T47D (cell line): ENCODE measurements at regions not wholly inside any gene's neighbourhood (a gene's known extent, or its start where the extent isn't known, plus 50 kb on each side); places are given as distances from the start of the nearest gene placed in this dataset.

Source experiments
- DNase-seq, 2 experiments: peaks; one replicate each; pipeline versions ENCODE4 v3.0.0 to v3.0.0-alpha.2; 2011 to 2012; ENCODE audit warnings: low read depth in 1 of 2, low spot score in 1 of 2
- JUND ChIP-seq: IDR thresholded peaks from 2 replicates; pipeline ENCODE4 v1.6.1; 2012; ENCODE audit warnings: low read depth
- in situ Hi-C: cut with HindIII; loops from 2 replicates; pipeline ENCODE4 v1.10.0; 2016; ENCODE audit warnings: low sequenced_read_pairs, low pct_unique_long_range_greater_than_20kb

DNA sequence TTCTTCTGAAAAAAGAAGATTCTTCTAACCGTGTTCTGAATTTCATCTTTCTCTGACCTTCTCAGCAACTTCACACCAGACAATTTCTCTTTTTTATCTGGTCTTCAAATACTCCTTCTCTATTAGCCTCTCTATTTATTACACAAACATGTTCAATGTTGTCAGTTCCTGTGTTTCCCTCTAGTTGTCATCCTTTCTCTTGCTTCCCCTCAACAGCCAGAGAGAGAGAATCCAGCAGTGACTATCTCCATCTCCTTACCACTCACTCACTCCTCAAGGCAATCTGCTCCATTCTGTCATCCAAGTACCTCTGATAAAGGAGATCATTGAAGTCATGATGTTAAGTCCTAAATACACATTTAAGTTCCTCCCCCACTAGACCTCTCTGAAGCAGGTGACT is 491.9 kb upstream of the CHAC2 start:
- DNase-seq = no peak
- in situ Hi-C loops = no loop called here
- no peak for TF ChIP-seq JUND

GRCh38 chr2:53268626-53269025 is 499.0 kb upstream of the CHAC2 start:
- no peak for DNase-seq
- no peak for TF ChIP-seq JUND
- in situ Hi-C loops = no loop called here

DNA sequence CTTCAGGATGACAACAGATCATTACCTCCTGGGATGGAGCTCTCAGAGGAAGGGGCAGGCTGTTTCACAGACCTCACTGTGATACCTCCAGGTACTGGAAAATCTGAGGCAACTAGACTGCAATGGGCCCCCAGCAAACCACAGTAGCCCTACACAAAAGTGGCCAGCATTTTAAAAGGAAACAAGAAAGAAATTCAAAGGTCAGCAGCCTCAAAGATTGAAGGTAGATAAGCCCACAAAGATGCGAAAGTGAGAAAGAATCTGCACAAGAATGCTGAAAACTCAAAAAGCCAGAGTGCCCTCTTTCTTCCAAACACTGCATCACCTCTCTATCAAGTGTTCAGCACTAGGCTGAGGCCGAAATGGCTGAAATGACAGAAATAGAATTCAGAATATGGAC is 499.5 kb upstream of the CHAC2 start:
- DNase-seq = peak in 1 of 2 experiments; percentile 10
- in situ Hi-C loops = no loop called here
- no peak for TF ChIP-seq JUND

- in situ Hi-C loops = no loop called here
- DNase-seq = no peak
- no peak for TF ChIP-seq JUND
Observed at GRCh38 chr2:53265544-53266299, 501.9 kb upstream of the CHAC2 start.

GRCh38 chr2:53260568-53260967 is 507.0 kb upstream of the CHAC2 start:
- no peak for DNase-seq
- in situ Hi-C loops = no loop called here
- no peak for TF ChIP-seq JUND

DNA sequence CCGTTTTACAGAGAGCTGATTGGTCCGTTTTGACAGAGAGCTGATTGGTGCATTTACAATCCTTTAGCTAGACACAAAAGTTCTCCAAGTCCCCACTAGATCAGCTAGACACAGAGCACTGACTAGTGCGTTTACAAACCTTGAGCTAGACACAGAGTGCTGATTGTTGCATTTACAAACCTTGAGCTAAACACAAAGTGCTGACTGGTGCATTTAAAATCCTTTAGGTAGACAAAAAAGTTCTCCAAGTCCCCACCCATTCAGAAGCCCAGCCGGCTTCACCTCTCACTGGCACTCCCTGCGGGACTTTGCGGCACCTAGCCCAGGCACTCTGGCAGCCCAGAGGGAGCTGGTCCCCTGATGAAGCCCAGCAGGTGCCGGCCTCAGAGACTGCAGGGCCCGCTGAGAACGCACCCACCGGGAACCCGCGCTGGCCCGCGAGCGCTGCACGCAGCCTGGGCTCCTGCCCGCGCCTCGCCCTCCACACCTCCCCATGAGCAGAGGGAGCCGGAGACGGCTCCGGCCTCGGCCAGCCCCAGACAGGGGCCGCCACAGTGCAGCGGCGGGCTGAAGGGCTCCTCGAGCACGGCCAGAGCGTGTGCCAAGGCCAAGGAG is 508.1 kb upstream of the CHAC2 start:
- no peak for TF ChIP-seq JUND
- in situ Hi-C loops = no loop called here
- DNase-seq = no peak

DNA sequence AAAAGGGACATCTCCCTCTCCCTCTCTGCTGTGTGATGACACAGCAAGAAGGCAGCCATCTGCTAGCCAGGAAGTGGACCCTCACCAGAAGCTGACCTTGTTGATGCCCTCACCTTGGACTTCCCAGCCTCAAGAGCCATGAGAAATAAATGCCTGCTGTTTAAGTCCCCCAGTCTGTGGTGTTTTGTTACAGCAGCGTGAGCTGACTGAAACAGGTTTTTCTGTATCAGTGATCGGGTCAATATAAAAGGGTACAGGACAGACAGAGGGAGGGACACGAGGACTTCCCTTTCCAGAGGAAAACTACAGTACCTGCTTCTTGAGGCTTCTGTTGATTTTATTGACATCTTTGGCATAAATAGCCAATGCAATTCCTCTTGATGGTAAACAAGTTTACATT is 510.3 kb upstream of the CHAC2 start:
- no peak for TF ChIP-seq JUND
- in situ Hi-C loops = no loop called here
- no peak for DNase-seq

DNA sequence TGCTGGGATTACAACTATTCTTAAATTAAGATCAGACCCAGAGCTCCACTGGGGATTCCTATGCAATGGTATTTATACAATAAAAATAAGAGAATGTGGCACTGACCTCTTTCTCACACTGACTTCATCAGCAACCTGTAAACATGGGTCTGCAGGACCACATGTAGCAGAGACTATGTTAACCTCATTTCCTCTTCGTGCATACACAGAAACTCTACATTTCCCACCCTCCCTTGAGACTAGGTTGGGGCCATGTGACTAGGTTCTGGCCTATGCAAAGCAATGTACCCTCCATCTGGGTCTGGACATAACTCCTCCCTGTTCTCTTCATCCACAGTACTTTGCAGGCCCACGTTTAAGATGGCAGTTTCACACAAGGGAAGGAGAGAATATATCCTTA is 514.4 kb upstream of the CHAC2 start:
- TF ChIP-seq JUND = no peak
- no peak for DNase-seq
- in situ Hi-C loops = no loop called here

GRCh38 chr2:53252115-53252514 is 515.5 kb upstream of the CHAC2 start:
- no peak for TF ChIP-seq JUND

DNA sequence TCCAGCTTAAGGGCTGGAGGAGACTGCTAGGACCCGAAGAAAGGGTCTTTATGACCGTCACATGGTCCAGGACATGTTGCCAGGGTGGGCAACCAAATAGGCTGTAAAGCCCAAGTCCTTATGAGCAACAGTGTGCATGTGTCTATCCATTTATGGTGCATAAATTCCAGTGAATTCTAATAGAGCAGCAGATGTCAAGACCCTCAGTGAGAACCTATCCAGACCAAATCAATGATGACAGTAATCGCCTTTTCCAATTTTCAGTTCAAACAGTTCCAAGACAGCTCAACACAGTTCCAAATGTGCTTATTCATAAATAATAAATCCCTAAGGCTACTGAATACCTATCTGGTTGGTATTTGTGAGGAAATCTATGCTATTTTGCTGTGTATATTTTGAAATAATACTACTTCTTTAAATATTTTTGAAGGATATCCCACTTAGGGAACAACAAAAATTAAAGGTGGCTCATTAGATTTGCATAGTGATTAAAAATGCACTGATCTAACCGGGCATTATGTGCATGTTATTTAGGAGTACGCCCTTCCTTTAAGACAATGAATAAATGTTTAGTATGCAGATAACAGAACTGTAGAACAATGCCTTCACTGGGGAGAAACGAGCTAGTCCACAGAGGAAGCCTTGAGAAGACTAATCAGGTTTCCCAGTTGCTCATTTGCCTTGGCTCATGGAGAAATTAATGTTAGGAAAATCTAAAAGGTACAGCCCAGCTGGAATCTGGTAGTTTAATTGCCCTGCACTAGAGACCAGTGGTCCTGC is 519.5 kb upstream of the CHAC2 start:
- no peak for TF ChIP-seq JUND
- no peak for DNase-seq
- in situ Hi-C loops = no loop called here

More at GRCh38 chr2:53252115-53252514, 515.5 kb upstream of the CHAC2 start:
- DNase-seq = no peak
- in situ Hi-C loops = no loop called here

DNA sequence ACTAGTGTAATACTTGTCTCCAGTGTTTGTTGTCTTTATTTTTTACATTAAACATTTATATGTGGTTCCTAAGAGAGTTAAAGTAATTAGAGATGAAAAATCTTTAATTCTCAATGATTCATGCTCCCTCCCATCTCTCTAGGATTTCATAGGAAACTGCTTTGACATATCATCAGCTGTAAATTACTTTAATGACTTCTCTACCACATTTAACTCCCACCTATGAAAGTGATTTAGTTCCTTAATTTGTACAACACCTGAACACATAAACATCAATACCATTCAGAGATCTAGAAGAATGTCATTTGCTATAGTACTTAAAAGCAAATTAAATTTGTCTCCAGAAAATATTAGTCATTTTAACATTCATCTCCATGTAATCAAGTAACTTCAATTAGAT is 524.2 kb upstream of the CHAC2 start:
- no peak for DNase-seq
- in situ Hi-C loops = no loop called here
- no peak for TF ChIP-seq JUND

DNA sequence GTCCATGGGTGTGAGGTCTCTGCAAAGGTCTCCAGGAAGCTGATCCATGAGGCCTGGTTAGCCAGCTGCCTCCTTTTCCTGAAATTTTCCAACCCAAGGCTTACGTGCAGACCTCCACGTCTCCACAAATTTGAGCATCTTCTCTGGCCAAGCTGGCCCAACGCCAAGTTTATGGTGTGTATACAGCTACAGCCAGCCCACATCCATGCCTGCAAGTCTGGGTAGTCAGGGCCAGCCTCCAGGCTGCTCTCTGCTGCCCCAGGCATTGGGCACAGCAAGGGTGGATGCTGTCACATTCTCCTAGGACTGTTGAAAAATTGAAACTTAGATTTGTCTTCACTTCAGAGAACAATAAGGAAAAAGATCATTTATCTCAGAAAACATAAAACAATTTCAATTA is 525.5 kb upstream of the CHAC2 start:
- in situ Hi-C loops = no loop called here
- DNase-seq = no peak
- TF ChIP-seq JUND = no peak
